Neural cell (in vitro differentiated cells): ENCODE measurements at regions not wholly inside any gene's neighbourhood (a gene's known extent, or its start where the extent isn't known, plus 50 kb on each side); places are given as distances from the start of the nearest gene placed in this dataset.

ENCODE experiments used
- H2AFZ ChIP-seq: fragments of 200-600, 300-800 bp; sonication (generic), shearing (Covaris generic); 2 replicates; pipeline ENCODE4 v1.6.0; 2014; ENCODE audit warnings: low read depth, mild to moderate bottlenecking, antibody characterized with exemption, low read length, moderate library complexity
- H3F3A ChIP-seq: fragments of 200-600 bp; shearing (Covaris generic); 2 replicates; pipeline ENCODE4 v1.6.1; 2016; ENCODE audit warnings: mild to moderate bottlenecking, moderate library complexity, mixed read lengths, antibody characterized with exemption, low read length; ENCODE audit not compliant: insufficient read depth, poor library complexity, severe bottlenecking
- H3K27ac ChIP-seq: fragments of 200-600, 300-800 bp; sonication (generic), shearing (Covaris generic); 2 replicates; pipeline ENCODE4 v1.5.1; 2014; ENCODE audit warnings: mild to moderate bottlenecking, low read length, moderate library complexity
- H3K27me3 ChIP-seq: fragments of 300-800, 200-600 bp; sonication (generic), shearing (Covaris generic); 2 replicates; pipeline ENCODE4 v1.6.0; 2014; ENCODE audit warnings: mild to moderate bottlenecking, low read depth, low read length, moderate library complexity; ENCODE audit not compliant: insufficient read depth
- H3K36me3 ChIP-seq: fragments of 300-800, 200-600 bp; sonication (generic), shearing (Covaris generic); 2 replicates; pipeline ENCODE4 v1.5.1; 2014; ENCODE audit warnings: mild to moderate bottlenecking, antibody characterized with exemption, low read length, moderate library complexity; ENCODE audit not compliant: insufficient read depth
- H3K4me2 ChIP-seq: fragments of 300-800, 200-600 bp; sonication (generic), shearing (Covaris generic); 2 replicates; pipeline ENCODE4 v1.6.0; 2014; ENCODE audit warnings: mild to moderate bottlenecking, low read length
- H3K4me3 ChIP-seq: fragments of 300-800, 200-600 bp; sonication (generic), shearing (Covaris generic); 2 replicates; pipeline ENCODE4 v1.5.1; 2014; ENCODE audit warnings: mild to moderate bottlenecking, low read length, moderate library complexity
- H3K79me2 ChIP-seq: fragments of 200-600 bp; shearing (Covaris generic); replicated peaks from 2 replicates; pipeline ENCODE4 v1.6.0; 2014; ENCODE audit warnings: mild to moderate bottlenecking, low read length, moderate library complexity; ENCODE audit not compliant: insufficient read depth
- H3K9ac ChIP-seq: fragments of 300-800, 200-600 bp; sonication (generic), shearing (Covaris generic); 2 replicates; pipeline ENCODE4 v1.6.1; 2016; ENCODE audit warnings: mild to moderate bottlenecking, low read length, mixed read lengths
- H3K9me2 ChIP-seq: fragments of 200-600 bp; shearing (Covaris generic); 2 replicates; pipeline ENCODE4 v1.6.1; 2016; ENCODE audit warnings: mild to moderate bottlenecking, low read length, mixed read lengths; ENCODE audit not compliant: insufficient read depth
- H3K9me3 ChIP-seq: fragments of 200-600, 300-800 bp; sonication (generic), shearing (Covaris generic); 2 replicates; pipeline ENCODE4 v1.6.1; 2016; ENCODE audit warnings: mild to moderate bottlenecking, mixed run types, low read length, moderate library complexity, mixed read lengths
- H4K20me1 ChIP-seq: fragments of 200-600 bp; shearing (Covaris generic); 2 replicates; pipeline ENCODE4 v1.6.1; 2016; ENCODE audit warnings: mild to moderate bottlenecking, mixed run types; ENCODE audit not compliant: insufficient read depth
- CTCF ChIP-seq: fragments of 450-650 bp; IDR thresholded peaks from 2 replicates; pipeline ENCODE4 v1.5.1; 2014; ENCODE audit warnings: antibody characterized with exemption, mild to moderate bottlenecking, moderate library complexity; ENCODE audit not compliant: poor library complexity, severe bottlenecking
- EP300 ChIP-seq: fragments of 450-650 bp; conservative IDR thresholded peaks from 2 replicates; pipeline ENCODE4 v1.6.1; 2014; ENCODE audit warnings: antibody characterized with exemption, mild to moderate bottlenecking, moderate library complexity; ENCODE audit not compliant: poor library complexity, severe bottlenecking
- EZH2 ChIP-seq: fragments of 200-600, 300-800 bp; shearing (Covaris generic), sonication (generic); IDR thresholded peaks from 2 replicates; pipeline ENCODE4 v1.6.1; 2014; ENCODE audit warnings: antibody characterized with exemption, low read length, borderline replicate concordance, mild to moderate bottlenecking; ENCODE audit not compliant: insufficient read depth, poor library complexity, severe bottlenecking
- MXI1 ChIP-seq: fragments of 450-650 bp; conservative IDR thresholded peaks from 2 replicates; pipeline ENCODE4 v1.6.1; 2014; ENCODE audit warnings: antibody characterized with exemption, mild to moderate bottlenecking; ENCODE audit not compliant: poor library complexity, severe bottlenecking
- POLR2AphosphoS5 ChIP-seq: IDR thresholded peaks from 2 replicates; pipeline ENCODE4 v1.6.1; 2012
- RAD21 ChIP-seq: fragments of 450-650 bp; conservative IDR thresholded peaks from 2 replicates; pipeline ENCODE4 v1.6.1; 2014; ENCODE audit warnings: antibody characterized with exemption, mild to moderate bottlenecking, moderate library complexity
- REST ChIP-seq: IDR thresholded peaks from 2 replicates; pipeline ENCODE4 v1.6.1; 2012; ENCODE audit warnings: borderline replicate concordance
- SMC3 ChIP-seq: fragments of 450-650 bp; conservative IDR thresholded peaks from 2 replicates; pipeline ENCODE4 v1.6.1; 2014; ENCODE audit warnings: antibody characterized with exemption, mild to moderate bottlenecking, moderate library complexity; ENCODE audit not compliant: poor library complexity
- TAF1 ChIP-seq: IDR thresholded peaks from 2 replicates; pipeline ENCODE4 v1.6.1; 2012; ENCODE audit warnings: low read depth

DNA sequence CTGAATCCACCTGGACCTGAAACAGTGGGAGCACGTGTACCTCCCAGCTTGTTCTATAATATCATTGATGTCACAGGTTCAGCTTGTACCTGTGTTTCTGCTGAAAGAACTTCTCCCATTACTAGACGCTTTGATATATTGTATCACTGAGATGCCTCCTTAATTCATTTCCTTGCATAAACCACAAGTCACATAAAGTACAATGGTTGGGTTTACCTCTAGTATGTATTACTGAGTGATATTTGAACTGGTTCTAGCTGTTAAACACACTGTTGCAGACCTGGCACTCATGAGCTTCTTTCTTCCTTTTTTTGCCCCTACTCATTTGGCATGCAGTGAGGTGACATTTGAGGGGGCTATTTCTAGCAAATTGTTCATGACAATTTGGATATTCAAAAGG, 106.6 kb upstream of the KLF14 start:
- Histone ChIP-seq H3K9me2 (no peaks in the 10 kb centered on the region), H3K36me3 (no peaks in the 10 kb centered on the region), H3F3A (no peaks in the 10 kb centered on the region), H2AFZ (no peak overlapping the region), H4K20me1 (no peaks in the 10 kb centered on the region), H3K9me3 (no peaks in the 10 kb centered on the region), H3K9ac (no peak overlapping the region), H3K4me2 (no peak overlapping the region), H3K27me3 (no peaks in the 10 kb centered on the region), H3K79me2 (no peaks in the 10 kb centered on the region), H3K4me3 (no peak overlapping the region), H3K27ac (no peak overlapping the region)
- TF ChIP-seq POLR2AphosphoS5 (no peak), RAD21 (no peak), MXI1 (no peak), EP300 (no peak), SMC3 (no peak), TAF1 (no peak), EZH2 (no peak), REST (no peak), CTCF (no peak)

GRCh38 chr7:130841416-130841815, 107.4 kb upstream of the KLF14 start:
- no peak overlapping the region for H2AFZ ChIP-seq
- H3K4me3 ChIP-seq, result no peak overlapping the region
- H4K20me1 ChIP-seq, result no peaks in the 10 kb centered on the region
- no peak for TF ChIP-seq EZH2
- TF ChIP-seq MXI1, result no peak
- no peak for TF ChIP-seq SMC3
- TF ChIP-seq POLR2AphosphoS5, result no peak
- H3K9me2 ChIP-seq, result no peaks in the 10 kb centered on the region
- no peaks in the 10 kb centered on the region for H3K79me2 ChIP-seq
- H3K36me3 ChIP-seq, result no peaks in the 10 kb centered on the region
- H3K4me2 ChIP-seq, result no peak overlapping the region
- H3K9ac ChIP-seq, result no peak overlapping the region
- no peaks in the 10 kb centered on the region for H3K9me3 ChIP-seq
- H3K27ac ChIP-seq, result no peak overlapping the region
- no peaks in the 10 kb centered on the region for H3K27me3 ChIP-seq
- H3F3A ChIP-seq, result no peaks in the 10 kb centered on the region

DNA sequence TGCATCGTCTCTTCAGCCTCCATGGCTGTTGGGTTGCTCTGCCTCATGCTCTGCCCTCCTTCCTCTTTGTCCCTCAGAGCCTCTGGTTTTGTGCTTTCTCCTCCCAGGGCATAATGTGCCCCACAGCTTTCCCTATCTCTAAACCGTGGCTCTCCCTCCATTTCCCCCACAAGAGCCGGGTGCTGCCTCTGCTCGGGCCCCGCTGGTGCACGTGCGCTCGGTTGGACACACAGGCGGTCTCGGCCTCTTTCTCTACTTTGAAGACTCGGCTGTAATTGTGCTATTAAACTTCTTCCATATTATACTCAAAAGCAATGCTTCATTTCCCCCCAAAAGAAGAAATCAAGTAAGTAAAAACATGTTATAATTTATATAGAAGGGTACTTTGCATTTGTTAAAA, 109.7 kb upstream of the KLF14 start:
- Histone ChIP-seq H3K9ac (no peak overlapping the region), H2AFZ (no peak overlapping the region), H3K36me3 (no peaks in the 10 kb centered on the region), H3K27me3 (no peaks in the 10 kb centered on the region), H3K9me3 (no peaks in the 10 kb centered on the region), H4K20me1 (no peaks in the 10 kb centered on the region), H3K27ac (no peak overlapping the region), H3K4me2 (no peak overlapping the region), H3K9me2 (no peaks in the 10 kb centered on the region), H3F3A (no peaks in the 10 kb centered on the region), H3K79me2 (no peaks in the 10 kb centered on the region), H3K4me3 (no peak overlapping the region)
- TF ChIP-seq MXI1, result no peak
- TF ChIP-seq CTCF, result no peak
- no peak for TF ChIP-seq EP300
- TF ChIP-seq POLR2AphosphoS5, result no peak
- no peak for TF ChIP-seq SMC3
- TF ChIP-seq TAF1, result no peak
- no peak for TF ChIP-seq REST
- TF ChIP-seq EZH2, result no peak
- TF ChIP-seq RAD21, result no peak
